Rectal smooth muscle tissue (tissue), 1 donor: ENCODE measurements at regions not wholly inside any gene's neighbourhood (a gene's known extent, or its start where the extent isn't known, plus 50 kb on each side); places are given as distances from the start of the nearest gene placed in this dataset.

Experiments
- H3K27ac ChIP-seq: one replicate; pipeline ENCODE4 v1.7.0; 2013; ENCODE audit warnings: low read depth, low read length, inconsistent platforms
- H3K27me3 ChIP-seq: one replicate; pipeline ENCODE4 v1.7.0; 2013; ENCODE audit warnings: low read length; ENCODE audit not compliant: control insufficient read depth, insufficient read depth
- H3K36me3 ChIP-seq: one replicate; pipeline ENCODE4 v1.7.0; 2013; ENCODE audit warnings: low read length; ENCODE audit not compliant: control insufficient read depth, insufficient read depth
- H3K4me1 ChIP-seq: one replicate; pipeline ENCODE4 v1.7.0; 2013; ENCODE audit warnings: low read length; ENCODE audit not compliant: control insufficient read depth, insufficient read depth
- H3K4me3 ChIP-seq: one replicate; pipeline ENCODE4 v1.7.0; 2013; ENCODE audit warnings: low read length
- H3K9ac ChIP-seq: one replicate; pipeline ENCODE4 v1.7.0; 2013; ENCODE audit warnings: low read length

GRCh38 chr13:44818428-44818827 is 170.8 kb downstream of the NUFIP1 start:
- no peak overlapping the region for H3K27ac ChIP-seq
- no peaks in the 10 kb centered on the region for H3K27me3 ChIP-seq
- no peaks in the 10 kb centered on the region for H3K4me1 ChIP-seq
- H3K4me3 ChIP-seq: no peak overlapping the region
- no peaks in the 10 kb centered on the region for H3K36me3 ChIP-seq
- H3K9ac ChIP-seq: no peak overlapping the region

- no peak overlapping the region for H3K27ac ChIP-seq
- no peak overlapping the region for H3K4me3 ChIP-seq
- no peaks in the 10 kb centered on the region for H3K27me3 ChIP-seq
- no peak overlapping the region for H3K9ac ChIP-seq
- H3K36me3 ChIP-seq: no peaks in the 10 kb centered on the region
- no peaks in the 10 kb centered on the region for H3K4me1 ChIP-seq
These were observed 171.3 kb downstream of the NUFIP1 start for GRCh38 chr13:44818016-44818415.

- H3K9ac ChIP-seq: no peak overlapping the region
- H3K4me3 ChIP-seq: no peak overlapping the region
- H3K27me3 ChIP-seq: no peaks in the 10 kb centered on the region
- no peaks in the 10 kb centered on the region for H3K36me3 ChIP-seq
- H3K27ac ChIP-seq: no peak overlapping the region
- no peaks in the 10 kb centered on the region for H3K4me1 ChIP-seq
These were observed 172.1 kb downstream of the NUFIP1 start for GRCh38 chr13:44817131-44817671.

GRCh38 chr13:44816701-44817100 is 172.6 kb downstream of the NUFIP1 start:
- Histone ChIP-seq H3K4me1 (no peaks in the 10 kb centered on the region), H3K27ac (no peak overlapping the region), H3K4me3 (no peak overlapping the region), H3K27me3 (no peaks in the 10 kb centered on the region), H3K36me3 (no peaks in the 10 kb centered on the region), H3K9ac (no peak overlapping the region)

GRCh38 chr13:44815623-44816022 is 173.6 kb downstream of the NUFIP1 start:
- Histone ChIP-seq H3K27me3 (no peaks in the 10 kb centered on the region), H3K36me3 (no peaks in the 10 kb centered on the region), H3K27ac (no peak overlapping the region), H3K9ac (no peak overlapping the region), H3K4me1 (no peaks in the 10 kb centered on the region), H3K4me3 (no peak overlapping the region)

- H3K27ac ChIP-seq: no peak overlapping the region
These were observed 174.4 kb downstream of the NUFIP1 start for GRCh38 chr13:44814836-44815235.

GRCh38 chr13:44814161-44814560 is 175.1 kb downstream of the NUFIP1 start:
- Histone ChIP-seq H3K36me3 (no peaks in the 10 kb centered on the region), H3K9ac (no peak overlapping the region), H3K27me3 (no peaks in the 10 kb centered on the region), H3K4me1 (no peaks in the 10 kb centered on the region), H3K4me3 (no peak overlapping the region), H3K27ac (no peak overlapping the region)

More at GRCh38 chr13:44814836-44815235, 174.4 kb downstream of the NUFIP1 start:
- H3K27me3 ChIP-seq: no peaks in the 10 kb centered on the region
- no peak overlapping the region for H3K4me3 ChIP-seq
- H3K9ac ChIP-seq: no peak overlapping the region
- H3K4me1 ChIP-seq: no peaks in the 10 kb centered on the region
- no peaks in the 10 kb centered on the region for H3K36me3 ChIP-seq

- Histone ChIP-seq H3K4me1 (no peaks in the 10 kb centered on the region), H3K4me3 (no peak overlapping the region), H3K27me3 (no peaks in the 10 kb centered on the region), H3K27ac (no peak overlapping the region), H3K36me3 (no peaks in the 10 kb centered on the region), H3K9ac (no peak overlapping the region)
These were observed 176.5 kb downstream of the NUFIP1 start for GRCh38 chr13:44812818-44813217.

- H3K4me1 ChIP-seq: no peaks in the 10 kb centered on the region
- H3K9ac ChIP-seq: no peak overlapping the region
- no peak overlapping the region for H3K27ac ChIP-seq
- H3K36me3 ChIP-seq: no peaks in the 10 kb centered on the region
- no peaks in the 10 kb centered on the region for H3K27me3 ChIP-seq
- H3K4me3 ChIP-seq: no peak overlapping the region
These were observed 179.0 kb downstream of the NUFIP1 start for GRCh38 chr13:44810061-44810840.

GRCh38 chr13:44809190-44809589 is 180.1 kb downstream of the NUFIP1 start:
- Histone ChIP-seq H3K4me1 (no peaks in the 10 kb centered on the region), H3K27ac (no peak overlapping the region), H3K9ac (no peak overlapping the region), H3K27me3 (no peaks in the 10 kb centered on the region), H3K4me3 (no peak overlapping the region), H3K36me3 (no peaks in the 10 kb centered on the region)

- no peak overlapping the region for H3K4me3 ChIP-seq
- no peak overlapping the region for H3K9ac ChIP-seq
- H3K27me3 ChIP-seq: no peaks in the 10 kb centered on the region
These were observed 181.1 kb downstream of the NUFIP1 start for GRCh38 chr13:44808185-44808584.

GRCh38 chr13:44807449-44808034 is 181.7 kb downstream of the NUFIP1 start:
- Histone ChIP-seq H3K4me1 (no peaks in the 10 kb centered on the region), H3K4me3 (no peak overlapping the region), H3K27me3 (no peaks in the 10 kb centered on the region), H3K9ac (no peak overlapping the region), H3K36me3 (no peaks in the 10 kb centered on the region), H3K27ac (no peak overlapping the region)

More at GRCh38 chr13:44808185-44808584, 181.1 kb downstream of the NUFIP1 start:
- Histone ChIP-seq H3K27ac (no peak overlapping the region), H3K4me1 (no peaks in the 10 kb centered on the region), H3K36me3 (no peaks in the 10 kb centered on the region)

GRCh38 chr13:44806826-44807225 is 182.4 kb downstream of the NUFIP1 start:
- H3K27me3 ChIP-seq: no peaks in the 10 kb centered on the region
- H3K4me1 ChIP-seq: no peaks in the 10 kb centered on the region
- no peak overlapping the region for H3K9ac ChIP-seq
- no peak overlapping the region for H3K27ac ChIP-seq
- no peaks in the 10 kb centered on the region for H3K36me3 ChIP-seq
- no peak overlapping the region for H3K4me3 ChIP-seq
